GM19397 (cell line): ENCODE measurements at regions not wholly inside any gene's neighbourhood (a gene's known extent, or its start where the extent isn't known, plus 50 kb on each side); places are given as distances from the start of the nearest gene placed in this dataset.

Experiments used
- ATAC-seq: cut with Tn5 transposase; IDR thresholded peaks from one replicate; pipeline ENCODE4 v1.9.1; 2021; ENCODE audit warnings: mild to moderate bottlenecking, moderate library complexity; ENCODE audit not compliant: unreplicated experiment

- no peak for ATAC-seq
These were observed 480.3 kb downstream of the BCL11B start for GRCh38 chr14:98791661-98792060.

- no peak for ATAC-seq
These were observed 479.8 kb downstream of the BCL11B start for GRCh38 chr14:98792171-98792570.

GRCh38 chr14:98798099-98798498 lies 473.9 kb downstream of the BCL11B start:
- no peak for ATAC-seq

DNA sequence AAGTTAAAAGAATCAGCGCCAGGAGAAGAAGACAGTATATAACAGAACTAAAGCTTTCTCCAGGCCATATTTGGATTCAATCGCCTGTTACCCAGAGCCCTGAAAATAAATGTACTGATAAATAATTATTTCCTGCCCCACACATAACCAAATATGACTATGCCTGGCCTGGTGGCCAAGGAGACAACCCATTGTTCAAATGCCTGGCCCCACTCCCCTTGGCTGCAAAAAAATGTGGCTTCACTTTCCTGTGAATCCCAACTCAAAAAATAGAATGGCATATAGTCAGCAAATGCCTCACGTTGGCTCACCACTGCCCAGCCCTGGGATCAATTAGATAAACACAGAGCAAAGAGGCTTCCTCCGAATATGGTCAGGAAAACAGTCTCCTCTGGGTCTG lies 472.1 kb downstream of the BCL11B start:
- ATAC-seq, result no peak

DNA sequence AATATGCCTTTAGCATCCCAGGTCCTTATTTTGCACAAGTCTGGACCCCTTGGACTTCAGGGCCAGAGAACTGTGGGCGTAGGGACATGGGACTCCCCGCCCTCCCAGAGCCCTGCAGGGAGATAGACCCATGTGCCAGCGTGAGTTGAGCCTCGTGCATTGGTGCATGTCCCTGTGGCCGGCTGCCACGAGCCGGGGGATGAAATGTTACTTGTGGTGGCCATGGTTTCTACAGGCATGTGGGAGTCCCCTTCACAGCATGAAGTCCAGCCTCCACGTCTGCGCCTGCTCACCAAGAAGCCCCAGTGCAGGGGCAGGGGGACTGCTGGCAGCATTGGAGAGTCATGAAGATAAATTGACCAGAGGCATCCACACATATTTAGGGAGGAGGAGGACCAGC lies 470.0 kb downstream of the BCL11B start:
- no peak for ATAC-seq

DNA sequence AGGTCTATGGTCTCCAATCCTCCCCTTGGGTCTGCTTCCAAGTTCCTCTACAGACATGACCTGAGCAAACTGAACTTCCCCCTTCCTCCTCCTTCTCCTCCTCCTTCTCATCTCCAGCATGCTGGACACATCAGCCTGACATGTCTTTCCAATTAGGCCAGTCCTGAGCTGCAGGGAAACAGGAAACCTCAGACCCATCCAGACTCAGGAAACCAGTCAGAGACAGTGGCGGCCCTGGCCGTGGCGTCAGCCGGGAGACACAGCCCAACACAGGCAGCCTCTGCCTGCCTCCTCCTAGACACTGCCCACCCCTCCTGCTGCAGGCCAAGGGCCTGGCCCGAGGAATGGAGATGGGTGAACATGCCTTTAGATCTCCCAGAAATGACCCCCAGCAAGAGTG lies 468.8 kb downstream of the BCL11B start:
- ATAC-seq, result no peak

DNA sequence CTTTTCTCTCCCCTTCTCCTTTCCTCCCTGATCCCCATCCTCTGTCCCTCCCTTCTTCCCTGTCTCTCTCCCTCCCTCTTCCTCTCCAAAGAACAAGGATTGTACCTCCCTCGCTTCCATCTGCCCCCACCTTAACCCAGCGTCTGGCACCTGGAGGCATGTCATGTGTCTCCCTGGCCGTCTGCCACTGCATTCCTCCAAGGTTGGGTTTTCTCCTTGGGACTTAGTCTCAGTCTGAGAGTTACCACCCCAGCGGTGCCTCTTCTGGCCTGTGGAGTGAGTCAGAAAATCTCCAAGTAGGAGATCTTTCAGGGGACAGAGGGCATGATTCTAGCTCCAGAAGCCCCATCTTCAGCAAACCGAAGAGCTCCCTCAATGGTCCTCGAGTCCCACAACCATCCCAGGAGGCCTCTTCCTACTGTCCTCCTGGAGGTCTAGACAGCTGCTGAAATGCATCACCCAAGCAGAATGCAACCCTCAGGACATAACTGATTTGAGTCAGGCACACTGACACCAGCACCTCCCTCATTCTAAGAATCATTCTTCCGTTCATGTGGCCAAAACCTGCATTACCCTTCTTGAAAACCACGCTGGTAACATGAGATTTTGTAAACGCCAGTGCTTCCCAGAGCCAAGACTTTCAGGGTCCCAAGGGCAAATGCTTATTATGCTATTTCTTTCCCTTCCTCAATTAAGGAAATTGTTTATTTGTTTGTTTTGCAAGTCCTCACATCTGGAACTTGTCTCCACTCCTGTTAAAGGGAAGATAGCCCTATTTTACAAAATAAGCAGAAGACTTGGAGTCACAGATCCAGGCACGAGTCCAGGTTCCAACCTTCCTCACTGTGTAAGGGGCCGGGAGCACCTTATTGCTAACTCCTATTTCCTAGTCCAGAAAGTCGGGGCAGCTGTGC lies 463.2 kb downstream of the BCL11B start:
- no peak for ATAC-seq

DNA sequence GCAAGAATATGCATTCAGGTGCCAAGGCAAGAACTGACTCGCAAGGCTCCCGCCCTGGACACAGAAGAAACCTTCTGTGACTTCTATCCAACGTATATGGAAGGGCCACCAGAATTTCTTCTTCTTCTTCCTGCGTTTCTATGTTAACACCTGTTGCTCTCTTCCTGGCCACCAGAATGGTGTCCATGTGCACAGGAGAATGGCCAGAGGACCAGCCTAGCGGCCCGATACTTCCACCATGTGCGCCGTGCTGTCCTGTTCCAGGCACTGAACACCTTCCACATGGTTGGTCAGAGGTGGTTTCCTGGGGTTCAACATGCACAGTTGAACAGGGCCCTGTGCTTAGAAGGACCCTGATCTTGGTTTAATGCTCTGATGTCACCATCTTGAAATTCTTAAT lies 455.8 kb downstream of the BCL11B start:
- no peak for ATAC-seq

- ATAC-seq, result no peak
These were observed 455.3 kb downstream of the BCL11B start for GRCh38 chr14:98816720-98817119.

DNA sequence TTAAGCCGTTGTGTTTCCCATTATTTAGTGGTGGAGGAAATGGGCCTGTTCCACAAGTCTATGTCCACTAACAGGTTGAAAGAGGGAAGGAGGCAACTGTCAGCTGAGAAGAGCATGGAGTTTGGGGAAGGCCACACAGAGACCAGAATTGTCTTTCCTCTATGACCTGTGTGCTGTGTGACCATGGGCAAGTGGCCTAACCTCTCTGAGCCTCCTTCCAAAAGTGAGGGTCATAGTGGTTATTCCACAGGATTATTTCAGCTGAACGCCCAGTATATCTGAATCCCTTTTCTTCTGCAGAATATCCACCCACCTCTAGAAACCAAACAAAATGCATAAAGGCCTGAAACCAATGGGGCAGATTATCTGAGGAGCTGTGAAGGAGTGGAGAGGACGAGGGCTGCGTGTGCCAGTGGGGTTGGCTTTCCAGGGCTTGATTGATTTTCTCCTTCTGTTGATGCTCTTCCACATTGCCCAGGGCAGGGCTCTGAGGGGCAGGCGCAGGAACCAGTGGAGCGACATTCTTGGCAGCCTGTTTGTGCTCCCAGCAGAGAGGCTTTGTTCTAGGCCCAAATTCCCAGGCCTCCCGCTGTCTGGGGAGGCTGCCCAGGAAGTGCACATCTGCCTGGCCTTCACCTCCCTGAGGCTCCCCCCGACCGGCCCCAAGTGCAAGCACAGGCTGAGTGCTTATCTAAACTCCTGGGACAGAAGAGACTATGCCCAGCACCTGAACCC lies 452.7 kb downstream of the BCL11B start:
- no peak for ATAC-seq

- ATAC-seq, result no peak
These were observed 452.2 kb downstream of the BCL11B start for GRCh38 chr14:98819867-98820206.

- no peak for ATAC-seq
These were observed 449.1 kb downstream of the BCL11B start for GRCh38 chr14:98822917-98823316.

DNA sequence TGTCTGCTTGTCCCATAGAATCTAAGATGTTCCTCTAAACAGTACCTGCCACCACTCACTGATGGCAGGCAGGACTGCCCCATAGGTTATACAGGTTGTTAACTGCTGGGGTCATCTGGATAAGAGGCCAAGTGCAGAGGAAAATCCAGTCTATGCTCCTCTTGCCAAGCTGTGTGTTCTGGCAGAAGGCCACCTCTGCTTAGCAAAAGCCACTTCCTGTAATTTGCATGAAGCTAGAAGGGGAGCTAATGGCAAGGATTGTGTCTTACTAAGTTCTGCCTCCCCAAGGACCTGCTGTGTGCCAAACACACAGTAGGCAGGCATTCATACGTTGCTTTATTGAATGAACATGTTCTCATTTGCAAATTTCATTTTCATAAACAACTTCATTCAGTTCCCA lies 445.4 kb downstream of the BCL11B start:
- ATAC-seq, result no peak

DNA sequence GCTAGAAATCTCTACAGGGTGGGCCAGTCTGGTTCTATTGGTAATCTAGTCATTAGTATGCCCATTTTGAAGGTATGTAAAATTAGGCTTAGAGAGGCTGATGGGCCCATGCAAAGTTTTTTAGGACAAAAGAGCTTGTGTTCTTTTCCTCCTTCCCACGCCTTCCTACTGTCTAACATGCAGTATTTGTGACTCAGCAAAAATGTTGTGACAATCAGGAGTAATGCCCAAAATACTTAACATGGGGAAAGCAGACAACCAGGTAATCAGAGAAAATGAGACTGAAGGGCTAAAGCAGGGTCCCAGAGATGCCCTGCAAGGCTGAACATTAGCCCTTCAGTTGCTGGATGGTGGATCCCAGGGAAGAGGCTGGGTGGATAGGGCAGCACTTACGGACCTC lies 437.9 kb downstream of the BCL11B start:
- ATAC-seq, result no peak

GRCh38 chr14:98835051-98835824 lies 436.8 kb downstream of the BCL11B start:
- ATAC-seq, result no peak

GRCh38 chr14:98835825-98836100 lies 436.2 kb downstream of the BCL11B start:
- no peak for ATAC-seq

GRCh38 chr14:98840091-98840490 lies 431.9 kb downstream of the BCL11B start:
- no peak for ATAC-seq

DNA sequence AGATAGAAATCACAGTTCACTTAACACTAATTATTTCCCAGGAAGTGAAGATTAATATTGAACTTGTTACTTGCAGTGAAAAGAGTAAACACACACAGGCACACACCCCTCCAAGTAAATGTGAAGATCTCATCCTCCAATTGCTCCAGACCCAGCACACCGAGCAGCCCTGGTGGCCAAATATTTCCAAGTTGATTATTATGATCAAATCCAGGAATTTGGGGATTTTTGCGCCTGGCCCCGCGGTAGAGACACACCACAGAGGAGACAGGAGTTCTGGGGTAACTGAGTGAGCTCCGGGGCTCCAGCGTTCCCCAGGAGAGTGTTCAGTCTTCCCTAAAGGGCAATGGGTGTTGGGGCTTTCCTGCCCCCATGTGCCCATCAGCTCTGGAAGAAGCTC lies 431.5 kb downstream of the BCL11B start:
- no peak for ATAC-seq

- no peak for ATAC-seq
These were observed 427.5 kb downstream of the BCL11B start for GRCh38 chr14:98844456-98844855.

DNA sequence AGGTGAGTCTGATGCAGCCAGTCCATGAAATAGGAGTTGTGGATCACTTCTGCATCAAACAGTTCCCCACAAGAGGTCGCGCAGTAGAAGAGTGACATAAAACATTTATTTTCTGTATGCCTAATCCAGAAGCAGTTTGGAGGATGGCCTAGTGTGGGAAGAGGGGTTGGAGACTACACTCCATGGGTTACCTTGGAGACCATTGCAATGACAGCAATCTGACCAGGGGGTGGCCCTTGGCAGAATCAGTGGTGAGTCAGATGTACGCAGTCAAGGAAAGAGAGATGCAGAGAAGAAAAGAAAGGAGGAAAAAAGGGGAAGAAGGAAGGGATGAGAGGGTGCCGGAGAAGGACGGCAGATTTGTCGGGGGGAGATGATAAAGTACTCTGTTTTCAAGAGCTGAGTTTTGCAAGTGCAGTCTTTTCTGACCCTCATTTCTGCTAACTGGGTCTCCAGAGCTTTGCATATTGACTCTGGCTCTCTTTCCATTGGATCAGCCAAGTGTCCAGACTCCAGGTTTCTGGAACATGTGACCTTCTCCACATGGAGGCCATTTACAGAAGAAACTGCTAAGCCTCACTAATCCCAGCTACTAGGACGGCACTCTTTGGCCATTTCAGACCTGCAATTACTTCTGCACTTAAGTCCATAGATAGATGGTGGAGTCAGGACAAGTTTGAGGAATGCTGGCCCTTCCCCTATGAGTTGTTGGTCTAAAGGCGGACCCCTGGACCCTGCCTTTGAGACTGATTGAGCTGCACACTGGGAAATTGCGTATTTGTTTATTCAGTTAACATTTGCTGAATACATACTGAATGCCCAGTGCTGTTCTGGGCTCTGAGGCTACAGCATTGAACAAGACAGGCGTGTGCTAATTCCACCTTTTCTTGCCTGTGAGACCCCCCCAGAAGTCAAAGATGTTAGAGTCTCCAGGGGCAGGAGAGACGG lies 424.2 kb downstream of the BCL11B start:
- no peak for ATAC-seq
